ENCODE measurements at regions not wholly inside any gene's neighbourhood (a gene's known extent, or its start where the extent isn't known, plus 50 kb on each side); places are given as distances from the start of the nearest gene placed in this dataset.

DNA sequence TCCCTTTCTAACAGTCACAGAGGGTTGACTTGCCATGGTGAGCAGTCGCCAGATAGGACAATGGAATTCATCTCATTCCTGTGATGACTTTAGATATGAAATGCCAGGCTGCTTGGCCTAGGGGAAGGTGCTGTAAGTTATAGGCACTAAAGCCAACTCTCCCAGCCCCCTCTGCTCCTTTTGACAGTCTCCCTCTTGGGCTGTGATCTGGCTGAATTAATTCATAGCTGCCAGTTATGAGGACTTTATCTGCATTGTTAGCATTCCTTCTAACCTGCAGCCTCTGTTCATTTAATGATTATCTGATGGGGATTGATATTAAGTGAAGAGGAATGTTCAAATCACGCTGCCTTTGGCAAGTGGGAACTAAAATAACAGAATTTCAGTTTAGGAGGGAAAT, 427.1 kb upstream of the RASGRP1 start:
- TF ChIP-seq POLR2AphosphoS5 (IDR thresholded peaks at IDR 0.05; ENCODE audit: insufficient read depth in 1 of 2, low read depth in 1 of 2): no peak
- TF ChIP-seq, protein P1, sequence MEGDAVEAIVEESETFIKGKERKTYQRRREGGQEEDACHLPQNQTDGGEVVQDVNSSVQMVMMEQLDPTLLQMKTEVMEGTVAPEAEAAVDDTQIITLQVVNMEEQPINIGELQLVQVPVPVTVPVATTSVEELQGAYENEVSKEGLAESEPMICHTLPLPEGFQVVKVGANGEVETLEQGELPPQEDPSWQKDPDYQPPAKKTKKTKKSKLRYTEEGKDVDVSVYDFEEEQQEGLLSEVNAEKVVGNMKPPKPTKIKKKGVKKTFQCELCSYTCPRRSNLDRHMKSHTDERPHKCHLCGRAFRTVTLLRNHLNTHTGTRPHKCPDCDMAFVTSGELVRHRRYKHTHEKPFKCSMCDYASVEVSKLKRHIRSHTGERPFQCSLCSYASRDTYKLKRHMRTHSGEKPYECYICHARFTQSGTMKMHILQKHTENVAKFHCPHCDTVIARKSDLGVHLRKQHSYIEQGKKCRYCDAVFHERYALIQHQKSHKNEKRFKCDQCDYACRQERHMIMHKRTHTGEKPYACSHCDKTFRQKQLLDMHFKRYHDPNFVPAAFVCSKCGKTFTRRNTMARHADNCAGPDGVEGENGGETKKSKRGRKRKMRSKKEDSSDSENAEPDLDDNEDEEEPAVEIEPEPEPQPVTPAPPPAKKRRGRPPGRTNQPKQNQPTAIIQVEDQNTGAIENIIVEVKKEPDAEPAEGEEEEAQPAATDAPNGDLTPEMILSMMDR (IDR thresholded peaks at IDR 0.05): no peak

Measured in vagina (tissue), 2 donors.